Transverse colon (tissue), 4 donors: ENCODE measurements at regions not wholly inside any gene's neighbourhood (a gene's known extent, or its start where the extent isn't known, plus 50 kb on each side); places are given as distances from the start of the nearest gene placed in this dataset.

Source experiments
- DNase-seq: peaks from one replicate; pipeline ENCODE4 v3.0.0-alpha.2; 2019
- H3K27ac ChIP-seq, 4 donors: fragments of 200-600 bp; sonication (generic); 2 replicates each; pipeline ENCODE4 v1.5.1; 2016 to 2018; ENCODE audit warnings: inconsistent platforms in 4 of 4
- H3K27me3 ChIP-seq: fragments of 200-600 bp; sonication (generic); 2 replicates; pipeline ENCODE4 v1.5.1; 2017; ENCODE audit warnings: inconsistent platforms
- H3K36me3 ChIP-seq, 4 donors: fragments of 200-600 bp; sonication (generic); 2 replicates each; pipeline ENCODE4 v1.5.1; 2017 to 2019; ENCODE audit warnings: inconsistent platforms in 4 of 4
- H3K4me1 ChIP-seq, 4 donors: fragments of 200-600 bp; sonication (generic); 2 replicates each; pipeline ENCODE4 v1.5.1; 2017 to 2020; ENCODE audit warnings: inconsistent platforms in 4 of 4
- H3K4me3 ChIP-seq, 4 donors: fragments of 200-600 bp; sonication (generic); 1 replicate in 1 of 4; 2 replicates in 3 of 4; pipeline versions ENCODE4 v1.5.1 to v1.6.1; 2017 to 2019; ENCODE audit warnings: inconsistent platforms in 4 of 4
- H3K9me3 ChIP-seq, 2 donors: fragments of 200-600 bp; sonication (generic); 2 replicates each; pipeline ENCODE4 v1.5.1; 2017 to 2019; ENCODE audit warnings: inconsistent platforms in 2 of 2
- EP300 ChIP-seq: sonication (generic); formaldehyde crosslinking; IDR thresholded peaks from one replicate; pipeline ENCODE4 v1.6.1; 2017; ENCODE audit warnings: antibody characterized with exemption, low read depth
- POLR2A ChIP-seq: fragments of 450-650 bp; IDR thresholded peaks from one replicate; pipeline ENCODE4 v1.6.1; 2016; ENCODE audit warnings: antibody characterized with exemption, mild to moderate bottlenecking, moderate library complexity
- POLR2AphosphoS5 ChIP-seq, 3 donors: sonication (generic); formaldehyde crosslinking; IDR thresholded peaks; one replicate each; pipeline ENCODE4 v1.6.1; 2016; ENCODE audit warnings: antibody characterized with exemption in 3 of 3
- WGBS, 2 donors: methylation state at CpG; one replicate each; pipeline ENCODE4 v1.1.5; 2018; ENCODE audit warnings: low coverage in 1 of 2; 5-methylcytosine and 5-hydroxymethylcytosine counted together
- in situ Hi-C, 4 donors: fragments of 200-750 bp; cut with MboI; loops; one replicate each; pipeline versions ENCODE4 v1.15.0 to v1.15.1; 2017; ENCODE audit warnings: low sequenced_read_pairs in 3 of 4, low pct_ligation_motif_present in 1 of 4, low pct_unique_long_range_greater_than_20kb in 1 of 4
- intact Hi-C: fragments of 100-400 bp; cut with DNase I; formaldehyde crosslinking; loops from one replicate; pipeline ENCODE4 v1.15.1; 2023; ENCODE audit warnings: low total_unique reads
- TF ChIP-seq, protein P1 (sequence below), 5 experiments: fragments of 200-600 bp in 3 of 5; fragments of 450-650 bp in 2 of 5; sonication (generic) in 3 of 5; IDR thresholded peaks; 1 replicate in 2 of 5; 2 replicates in 3 of 5; pipeline ENCODE4 v1.5.1; 2016 to 2017; ENCODE audit warnings: antibody characterized with exemption in 5 of 5, inconsistent platforms in 3 of 5, mild to moderate bottlenecking in 2 of 5, moderate library complexity in 1 of 5

GRCh38 chr2:183859129-183859528 is 734.9 kb downstream of the NUP35 start:
- in situ Hi-C loops = no loop called here
- Histone ChIP-seq H3K27me3 (no peaks in the 10 kb centered on the region), H3K9me3 (no peaks in the 10 kb centered on the region), H3K4me3 (no peak overlapping the region), H3K27ac (no peak overlapping the region), H3K4me1 (no peaks in the 10 kb centered on the region), H3K36me3 (no peaks in the 10 kb centered on the region)
- TF ChIP-seq EP300 (no peak), POLR2AphosphoS5 (IDR thresholded peaks at IDR 0.05) (no peak)
- TF ChIP-seq, protein P1, sequence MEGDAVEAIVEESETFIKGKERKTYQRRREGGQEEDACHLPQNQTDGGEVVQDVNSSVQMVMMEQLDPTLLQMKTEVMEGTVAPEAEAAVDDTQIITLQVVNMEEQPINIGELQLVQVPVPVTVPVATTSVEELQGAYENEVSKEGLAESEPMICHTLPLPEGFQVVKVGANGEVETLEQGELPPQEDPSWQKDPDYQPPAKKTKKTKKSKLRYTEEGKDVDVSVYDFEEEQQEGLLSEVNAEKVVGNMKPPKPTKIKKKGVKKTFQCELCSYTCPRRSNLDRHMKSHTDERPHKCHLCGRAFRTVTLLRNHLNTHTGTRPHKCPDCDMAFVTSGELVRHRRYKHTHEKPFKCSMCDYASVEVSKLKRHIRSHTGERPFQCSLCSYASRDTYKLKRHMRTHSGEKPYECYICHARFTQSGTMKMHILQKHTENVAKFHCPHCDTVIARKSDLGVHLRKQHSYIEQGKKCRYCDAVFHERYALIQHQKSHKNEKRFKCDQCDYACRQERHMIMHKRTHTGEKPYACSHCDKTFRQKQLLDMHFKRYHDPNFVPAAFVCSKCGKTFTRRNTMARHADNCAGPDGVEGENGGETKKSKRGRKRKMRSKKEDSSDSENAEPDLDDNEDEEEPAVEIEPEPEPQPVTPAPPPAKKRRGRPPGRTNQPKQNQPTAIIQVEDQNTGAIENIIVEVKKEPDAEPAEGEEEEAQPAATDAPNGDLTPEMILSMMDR (IDR thresholded peaks at IDR 0.05) = no peak
- intact Hi-C loops = no loop called here
- no peak for DNase-seq
- 71 to 74% methylated on average over 2 of the region's 2 CpGs for WGBS, 2 donors

DNA sequence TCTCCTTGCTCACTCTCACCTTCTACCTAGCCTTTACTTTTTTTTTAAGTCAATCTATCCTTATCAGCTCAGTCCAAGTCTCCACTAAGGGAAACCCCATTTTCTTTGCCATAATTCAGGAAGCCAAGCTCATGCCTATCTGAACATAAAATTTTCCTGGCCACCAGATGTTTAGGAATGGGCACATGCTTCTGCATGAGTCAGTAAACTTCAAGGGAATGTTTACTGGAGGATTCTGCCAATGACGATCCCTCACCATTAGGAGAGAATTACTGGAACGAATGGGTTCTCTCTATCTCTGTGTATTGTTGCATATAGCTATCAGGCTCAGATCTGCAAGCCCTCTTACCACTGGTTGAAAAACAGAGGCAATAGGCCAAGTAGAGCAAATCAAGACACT is 731.7 kb upstream of the ZNF804A start:
- no peak overlapping the region for H3K27ac ChIP-seq
- 92% methylated on average over 2 of the region's 2 CpGs; no CpG with 5 or more reads in 1 of the 2 donors for WGBS, 2 donors

DNA sequence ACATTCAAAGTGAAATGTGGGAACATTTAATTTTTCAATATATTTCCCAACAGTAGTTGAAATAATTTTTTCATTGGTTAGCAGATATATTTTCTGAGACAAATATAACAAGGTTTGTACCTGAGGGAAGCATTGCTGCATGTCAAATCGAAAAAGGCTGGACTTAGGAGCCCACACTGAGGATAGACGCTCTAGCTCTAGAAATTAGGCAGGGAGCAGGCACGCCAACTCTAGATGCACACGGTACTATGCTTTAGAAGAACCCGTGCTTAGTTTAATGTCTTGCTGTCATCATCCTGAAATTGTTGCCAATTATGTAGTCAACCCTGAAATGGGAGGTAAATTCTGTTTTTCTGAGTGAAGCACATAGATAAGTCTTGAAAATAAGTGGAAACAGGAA is 731.1 kb upstream of the ZNF804A start:
- in situ Hi-C loops (no loop called here), intact Hi-C loops (no loop called here)
- Histone ChIP-seq H3K4me3 (no peak overlapping the region), H3K4me1 (no peaks in the 10 kb centered on the region), H3K27ac (no peak overlapping the region), H3K36me3 (no peaks in the 10 kb centered on the region), H3K27me3 (no peaks in the 10 kb centered on the region), H3K9me3 (no peaks in the 10 kb centered on the region)
- 82% methylated on average over 5 of the region's 5 CpGs; no CpG with 5 or more reads in 1 of the 2 donors for WGBS, 2 donors
- TF ChIP-seq, protein P1 (IDR thresholded peaks at IDR 0.05) = no peak
- no peak for TF ChIP-seq EP300
- TF ChIP-seq POLR2AphosphoS5 (IDR thresholded peaks at IDR 0.05) = no peak
- no peak for TF ChIP-seq POLR2A
- no peak for DNase-seq

More for the DNA sequence above, 731.7 kb upstream of the ZNF804A start:
- intact Hi-C loops = no loop called here
- in situ Hi-C loops = no loop called here
- no peak for DNase-seq
- Histone ChIP-seq H3K4me3 (no peak overlapping the region), H3K9me3 (no peaks in the 10 kb centered on the region), H3K27me3 (no peaks in the 10 kb centered on the region), H3K36me3 (no peaks in the 10 kb centered on the region), H3K4me1 (no peaks in the 10 kb centered on the region)
- TF ChIP-seq POLR2AphosphoS5 (IDR thresholded peaks at IDR 0.05) (no peak), EP300 (no peak), POLR2A (no peak)
- TF ChIP-seq, protein P1 (IDR thresholded peaks at IDR 0.05) = no peak

DNA sequence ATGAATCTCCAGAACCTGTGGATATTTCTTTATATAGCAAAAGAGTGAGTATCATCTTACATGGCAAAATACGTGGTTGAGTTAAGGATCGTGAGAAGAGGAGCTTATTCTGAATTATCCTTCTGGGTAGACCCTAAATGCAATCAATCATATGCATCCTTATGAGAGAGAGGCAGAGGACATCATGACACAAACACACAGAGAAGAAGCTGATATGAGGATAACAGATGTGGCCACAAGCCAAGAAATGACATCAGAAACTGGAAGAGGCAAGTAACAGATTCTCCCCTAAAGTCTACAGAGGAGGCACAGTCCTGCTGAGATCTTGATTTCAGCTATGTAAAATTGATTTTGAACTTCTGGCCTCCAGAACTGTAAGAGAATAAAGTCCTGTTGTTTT is 730.2 kb upstream of the ZNF804A start:
- H3K27me3 ChIP-seq = no peaks in the 10 kb centered on the region
- H3K4me3 ChIP-seq = no peak overlapping the region
- DNase-seq = no peak
- H3K27ac ChIP-seq = no peak overlapping the region
- intact Hi-C loops (no loop called here), in situ Hi-C loops (no loop called here)
- no peak for TF ChIP-seq POLR2A
- TF ChIP-seq POLR2AphosphoS5 (IDR thresholded peaks at IDR 0.05) = no peak
- TF ChIP-seq, protein P1 (IDR thresholded peaks at IDR 0.05) = no peak
- no peak for TF ChIP-seq EP300
- H3K9me3 ChIP-seq = no peaks in the 10 kb centered on the region
- 79 to 91% methylated on average over 2 of the region's 2 CpGs for WGBS, 2 donors
- H3K4me1 ChIP-seq = no peaks in the 10 kb centered on the region
- H3K36me3 ChIP-seq = no peaks in the 10 kb centered on the region
